ENCODE measurements at regions not wholly inside any gene's neighbourhood (a gene's known extent, or its start where the extent isn't known, plus 50 kb on each side); places are given as distances from the start of the nearest gene placed in this dataset.

GRCh38 chr18:33817096-33817495 lies 239.1 kb downstream of the ASXL3 start:
- DNase-seq (ENCODE audit: low spot score) = no peak

GRCh38 chr18:33814546-33814945 lies 236.5 kb downstream of the ASXL3 start:
- no peak for DNase-seq (ENCODE audit: low spot score)

GRCh38 chr18:33812186-33812585 lies 234.2 kb downstream of the ASXL3 start:
- no peak for DNase-seq (ENCODE audit: low spot score)

DNA sequence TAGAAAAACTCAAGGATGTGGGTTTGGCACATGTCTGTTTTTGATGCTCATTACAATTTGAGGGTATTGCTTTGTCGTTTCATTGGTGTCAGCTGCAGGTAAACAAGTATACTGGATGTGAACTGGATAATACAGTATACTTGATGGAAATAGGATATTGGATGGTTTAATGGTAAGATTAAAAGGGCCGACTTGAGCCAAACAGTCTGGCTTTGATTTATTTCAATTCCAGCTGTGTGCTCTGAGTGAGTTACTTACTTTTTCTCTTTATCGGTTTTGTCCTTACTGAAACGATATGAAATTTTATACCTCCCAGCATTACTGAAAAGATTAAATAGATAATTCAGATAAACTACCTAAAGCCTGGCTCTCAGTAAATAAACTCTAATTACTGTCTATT lies 227.6 kb downstream of the ASXL3 start:
- DNase-seq (ENCODE audit: low spot score) = no peak

DNA sequence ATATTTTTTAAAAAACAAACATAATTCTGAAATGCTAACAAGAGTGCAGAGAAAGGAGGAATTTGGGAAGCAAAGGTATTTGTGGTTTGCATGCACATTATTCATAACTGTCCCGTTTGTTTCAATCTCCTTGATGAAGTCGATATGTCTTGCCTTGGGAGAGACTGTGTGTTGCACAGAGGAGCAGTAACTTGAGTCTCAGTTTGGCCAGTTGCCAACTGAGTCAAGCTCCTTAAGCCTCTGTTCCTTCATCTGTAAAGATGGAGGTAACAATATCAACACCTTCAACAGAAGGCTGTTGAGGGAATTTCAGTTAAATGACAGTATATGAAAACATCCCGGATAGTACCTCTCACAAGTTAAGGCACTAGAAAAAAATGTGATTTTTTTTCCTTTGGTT lies 226.2 kb downstream of the ASXL3 start:
- DNase-seq (ENCODE audit: low spot score) = no peak

DNA sequence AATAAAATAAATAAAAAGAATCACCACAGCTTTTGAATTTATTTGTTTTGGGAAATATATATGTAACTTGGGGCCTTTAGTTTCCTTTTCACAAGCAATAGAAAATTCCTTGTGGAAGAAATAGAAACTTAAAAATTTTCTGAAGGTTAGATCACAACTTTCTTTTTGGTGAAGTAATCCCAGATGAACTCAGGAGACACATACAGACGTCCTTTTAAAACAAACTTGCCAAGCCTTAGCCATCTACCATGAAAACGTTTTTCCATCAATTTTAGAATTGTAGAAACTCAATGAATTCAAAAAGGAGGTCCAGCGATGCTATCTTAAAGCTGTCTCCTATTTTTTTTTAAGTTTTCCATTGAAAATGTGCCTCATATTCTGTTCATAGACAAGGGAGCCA lies 225.6 kb downstream of the ASXL3 start:
- no peak for DNase-seq (ENCODE audit: low spot score)

- no peak for DNase-seq (ENCODE audit: low spot score)
Observed at GRCh38 chr18:33802955-33803354, 224.9 kb downstream of the ASXL3 start.

Measured in left forelimb (tissue), 1 donor.